Choroid plexus epithelial cell (primary cell): ENCODE measurements at regions not wholly inside any gene's neighbourhood (a gene's known extent, or its start where the extent isn't known, plus 50 kb on each side); places are given as distances from the start of the nearest gene placed in this dataset.
A peak's percentile ranks its signal among the peaks of the same experiment; 100 is the strongest.

Experiments used
- DNase-seq: peaks from one replicate; pipeline ENCODE4 v3.0.0-alpha.2; 2010; ENCODE audit warnings: low read depth
- H3K4me3 ChIP-seq: 2 replicates; pipeline ENCODE4 v1.5.1; 2011; ENCODE audit warnings: low read depth, mild to moderate bottlenecking, control low read depth, low read length, moderate library complexity
- TF ChIP-seq, protein P1 (sequence below): conservative IDR thresholded peaks from 2 replicates; pipeline ENCODE4 v1.5.1; 2011; ENCODE audit warnings: low read depth, mild to moderate bottlenecking, control low read depth, inconsistent platforms, low read length, moderate library complexity

- DNase-seq, result no peak
- no peak overlapping the region for H3K4me3 ChIP-seq
- TF ChIP-seq, protein P1, sequence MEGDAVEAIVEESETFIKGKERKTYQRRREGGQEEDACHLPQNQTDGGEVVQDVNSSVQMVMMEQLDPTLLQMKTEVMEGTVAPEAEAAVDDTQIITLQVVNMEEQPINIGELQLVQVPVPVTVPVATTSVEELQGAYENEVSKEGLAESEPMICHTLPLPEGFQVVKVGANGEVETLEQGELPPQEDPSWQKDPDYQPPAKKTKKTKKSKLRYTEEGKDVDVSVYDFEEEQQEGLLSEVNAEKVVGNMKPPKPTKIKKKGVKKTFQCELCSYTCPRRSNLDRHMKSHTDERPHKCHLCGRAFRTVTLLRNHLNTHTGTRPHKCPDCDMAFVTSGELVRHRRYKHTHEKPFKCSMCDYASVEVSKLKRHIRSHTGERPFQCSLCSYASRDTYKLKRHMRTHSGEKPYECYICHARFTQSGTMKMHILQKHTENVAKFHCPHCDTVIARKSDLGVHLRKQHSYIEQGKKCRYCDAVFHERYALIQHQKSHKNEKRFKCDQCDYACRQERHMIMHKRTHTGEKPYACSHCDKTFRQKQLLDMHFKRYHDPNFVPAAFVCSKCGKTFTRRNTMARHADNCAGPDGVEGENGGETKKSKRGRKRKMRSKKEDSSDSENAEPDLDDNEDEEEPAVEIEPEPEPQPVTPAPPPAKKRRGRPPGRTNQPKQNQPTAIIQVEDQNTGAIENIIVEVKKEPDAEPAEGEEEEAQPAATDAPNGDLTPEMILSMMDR, result no peak
Measured at GRCh38 chr1:209431813-209432442, 151.6 kb upstream of the CAMK1G start.

DNA sequence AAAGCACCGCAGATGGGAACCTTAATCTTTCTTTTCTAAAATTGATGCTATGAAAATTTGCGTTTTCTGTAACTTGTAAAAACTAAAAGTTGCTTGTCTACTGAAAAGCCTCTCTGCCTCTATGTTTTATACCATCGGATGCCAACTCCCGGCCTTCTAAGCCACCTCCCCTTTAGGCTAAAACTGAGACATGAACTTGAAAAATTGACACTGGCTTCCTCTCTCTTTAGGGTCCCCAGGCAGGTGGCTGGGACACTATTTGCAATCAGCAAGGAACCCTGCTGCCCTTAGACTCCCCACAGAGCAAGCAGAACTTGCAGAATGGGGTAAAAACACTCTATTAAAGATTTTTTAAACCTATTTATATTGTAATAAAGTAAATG, 151.1 kb upstream of the CAMK1G start:
- TF ChIP-seq, protein P1, result no peak
- H3K4me3 ChIP-seq, result no peak overlapping the region
- DNase-seq, result no peak

DNA sequence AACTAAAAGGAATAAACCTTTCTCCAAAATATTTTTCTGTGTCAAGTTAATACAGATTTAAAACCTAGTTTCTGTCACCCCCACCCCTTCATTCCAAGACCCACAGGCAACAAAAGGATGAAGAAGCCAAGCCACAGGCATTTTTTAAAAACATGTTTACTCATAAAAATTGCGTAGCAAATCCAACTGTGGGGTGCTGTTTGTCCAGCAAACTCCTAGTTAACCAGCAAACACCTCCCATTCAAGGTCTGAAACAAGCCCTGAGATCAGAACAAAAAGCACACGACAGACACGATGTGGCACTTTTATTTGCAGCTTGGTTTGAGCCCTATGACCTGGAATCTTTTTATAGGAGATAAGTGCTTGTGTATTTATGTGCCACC, 149.9 kb upstream of the CAMK1G start:
- no peak overlapping the region for H3K4me3 ChIP-seq
- peak; percentile 35 for DNase-seq
- TF ChIP-seq, protein P1, result no peak

GRCh38 chr1:209434066-209434465, 149.4 kb upstream of the CAMK1G start:
- TF ChIP-seq, protein P1, result no peak
- peak; percentile 17 for DNase-seq
- H3K4me3 ChIP-seq, result no peak overlapping the region

- TF ChIP-seq, protein P1, result no peak
- no peak for DNase-seq
- H3K4me3 ChIP-seq, result no peak overlapping the region
Measured at GRCh38 chr1:209434631-209435217, 148.8 kb upstream of the CAMK1G start.

- DNase-seq, result peak; percentile 84
- TF ChIP-seq, protein P1, result peak; percentile 99
- H3K4me3 ChIP-seq, result no peak overlapping the region
Measured at GRCh38 chr1:209435654-209436566, 147.6 kb upstream of the CAMK1G start.
